NCI-H1105 (cell line): ENCODE measurements at regions not wholly inside any gene's neighbourhood (a gene's known extent, or its start where the extent isn't known, plus 50 kb on each side); places are given as distances from the start of the nearest gene placed in this dataset.
A peak's percentile ranks its signal among the peaks of the same experiment; 100 is the strongest.
"Not testable (repeated sequence)": the region's sequence is repeated elsewhere in the genome, so short reads cannot be mapped to it uniquely, and the experiment has no call there.

Experiments used
- DNase-seq: peaks from one replicate; lab custom pipeline; 2025; lab: John Stamatoyannopoulos, UW

DNA sequence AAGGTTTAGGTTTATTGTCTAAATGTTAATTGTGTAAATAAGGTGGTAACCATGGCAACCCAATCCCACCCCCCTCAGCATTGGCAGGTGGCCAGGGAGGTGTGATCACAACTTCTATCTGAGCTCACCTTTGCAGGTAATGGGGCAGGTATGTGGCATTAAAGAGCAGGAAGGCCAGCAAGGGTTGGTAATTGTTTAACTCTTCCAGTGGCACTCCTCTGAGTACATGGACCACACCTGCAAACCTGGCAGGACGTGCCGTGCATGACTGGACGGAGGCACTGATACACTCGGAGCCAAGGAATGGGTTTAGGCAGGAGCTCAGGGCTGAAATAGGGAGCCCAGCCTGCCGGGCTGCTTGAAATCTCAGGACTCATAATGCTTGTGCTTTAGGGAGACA is 107.0 kb upstream of the BMP2 start:
- DNase-seq, result no peak

DNA sequence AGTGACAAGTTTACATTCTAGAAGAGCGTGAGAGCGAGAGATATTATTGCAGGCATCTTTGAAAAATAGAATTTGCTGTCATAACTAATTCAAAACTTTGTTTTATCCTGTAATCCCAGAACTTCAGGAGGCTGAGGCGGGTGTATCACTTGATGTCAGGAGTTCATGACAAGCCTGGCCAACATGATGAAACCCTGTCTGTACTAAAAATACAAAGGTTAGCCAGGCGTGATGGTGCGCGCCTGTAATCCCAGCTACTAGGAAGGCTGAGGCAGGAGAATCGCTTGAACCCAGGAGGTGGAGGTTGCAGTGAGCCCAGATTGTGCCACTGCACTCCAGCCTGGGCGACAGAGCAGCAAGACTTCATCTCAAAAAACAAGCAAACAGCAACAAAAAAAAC is 108.6 kb upstream of the BMP2 start:
- not testable (repeated sequence) for DNase-seq

DNA sequence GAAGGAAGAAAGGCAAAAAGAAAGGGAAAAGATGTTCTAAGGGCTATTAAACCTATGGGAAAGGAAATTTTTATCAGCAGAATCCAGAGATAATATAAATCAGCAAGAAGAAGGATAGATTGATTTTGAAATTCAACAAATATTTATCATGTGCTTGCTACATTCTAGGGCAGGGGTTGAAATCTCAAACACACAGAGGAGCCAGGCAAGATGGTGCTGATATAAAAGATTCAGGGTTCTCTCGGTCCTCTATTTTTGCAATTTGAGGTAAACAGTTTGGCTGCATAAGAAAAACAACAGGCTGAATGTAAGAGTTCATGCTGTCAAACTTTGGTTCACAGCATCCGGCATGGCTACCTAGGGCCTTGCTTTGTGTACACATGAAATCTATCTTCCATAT is 109.6 kb upstream of the BMP2 start:
- no peak for DNase-seq

GRCh38 chr20:6657111-6657510 is 110.4 kb upstream of the BMP2 start:
- DNase-seq, result no peak

DNA sequence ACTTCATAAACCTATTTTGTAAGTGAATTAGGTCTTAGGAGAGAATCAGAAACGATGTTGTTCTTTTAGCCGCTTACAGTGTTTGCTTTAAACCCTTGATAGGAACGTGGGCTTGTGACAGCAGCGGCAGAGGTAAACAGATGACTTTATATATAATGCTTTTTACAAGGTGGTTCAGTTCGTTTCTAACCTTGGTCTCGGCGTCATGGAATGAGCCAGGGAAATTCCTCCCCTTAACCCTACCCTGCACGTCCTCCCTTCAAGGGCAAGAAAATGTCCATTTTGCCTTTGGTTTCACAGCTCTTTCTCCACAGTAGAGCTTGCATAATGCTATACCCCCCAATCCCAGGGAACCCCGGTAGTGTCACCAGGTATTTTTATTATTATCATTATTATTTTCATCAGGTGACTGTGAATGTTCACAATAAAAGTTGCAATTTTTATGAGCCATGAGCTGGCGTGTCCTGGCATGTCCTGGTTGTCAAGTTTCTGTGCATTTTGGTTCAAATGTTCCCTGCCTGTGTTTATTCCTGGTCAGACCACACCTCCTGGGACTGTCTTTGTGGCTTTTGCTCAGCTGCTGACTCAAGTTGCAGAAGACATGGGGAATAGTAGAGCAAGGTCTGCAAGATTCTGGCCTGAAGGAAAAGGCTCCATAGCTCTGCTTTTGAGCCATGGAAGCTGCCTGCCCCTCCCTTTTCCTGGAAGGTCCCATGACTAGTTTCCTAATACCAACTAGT is 112.8 kb upstream of the BMP2 start:
- DNase-seq, result no peak

GRCh38 chr20:6651561-6651960 is 115.9 kb upstream of the BMP2 start:
- DNase-seq, result no peak

DNA sequence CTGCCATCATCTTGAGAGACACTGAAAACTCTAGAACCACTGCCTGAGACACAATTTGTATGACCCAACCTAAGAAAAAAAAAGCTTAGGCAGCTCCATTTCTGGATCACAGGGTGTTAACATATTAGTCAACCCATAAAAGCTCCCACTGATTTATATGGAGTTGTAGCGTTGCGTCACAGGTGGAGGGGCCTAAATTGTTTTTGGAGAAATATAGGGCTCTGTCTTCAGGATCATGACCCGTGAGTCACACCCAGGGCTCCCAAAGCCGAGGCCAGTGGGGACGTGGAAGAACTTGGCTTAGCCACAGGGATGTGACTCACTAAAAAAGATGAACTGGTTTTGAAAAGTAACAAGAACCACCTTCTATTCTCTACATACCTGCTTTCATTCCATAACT is 116.5 kb upstream of the BMP2 start:
- no peak for DNase-seq

- DNase-seq, result no peak
These were observed 121.4 kb upstream of the BMP2 start for GRCh38 chr20:6646021-6646636.

DNA sequence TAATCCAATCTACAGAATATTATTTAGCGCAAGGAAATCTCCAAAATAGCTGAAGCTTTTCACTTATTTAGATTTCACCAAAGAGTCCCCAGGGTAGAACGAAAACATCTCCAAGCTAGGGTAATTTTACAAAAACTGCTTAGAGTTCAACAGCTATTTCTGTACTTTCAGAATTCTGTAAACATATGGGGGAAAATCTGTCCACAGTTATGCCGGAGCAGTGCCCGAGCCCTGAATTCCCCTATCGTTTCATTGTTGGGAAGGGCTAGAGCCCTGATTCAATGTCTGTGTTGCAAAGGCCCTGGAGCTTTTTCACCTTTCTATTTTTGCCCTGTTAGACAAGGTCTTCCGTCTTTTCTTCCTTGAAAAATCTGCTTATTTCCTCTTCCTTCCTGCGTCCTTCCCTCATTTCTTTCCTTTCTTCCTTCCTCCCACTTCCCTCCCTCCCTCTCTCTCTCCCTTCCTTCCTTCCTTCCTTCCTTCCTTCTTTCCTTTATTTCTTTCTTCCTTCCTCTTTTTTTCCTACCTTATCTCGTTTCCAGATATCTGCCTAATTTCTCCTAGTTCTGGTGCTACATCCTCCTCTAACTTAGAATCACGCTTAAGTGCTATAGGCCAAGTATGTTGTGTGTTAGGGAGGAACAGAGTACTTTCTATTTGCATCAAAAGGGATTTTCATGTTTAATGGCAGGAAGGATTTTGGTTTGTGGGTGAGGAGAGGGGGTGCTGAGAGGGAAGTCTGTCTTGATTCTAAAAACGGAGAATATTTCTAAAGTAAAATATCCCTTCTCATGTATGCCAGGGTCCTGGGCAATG is 122.5 kb upstream of the BMP2 start:
- no peak for DNase-seq

DNA sequence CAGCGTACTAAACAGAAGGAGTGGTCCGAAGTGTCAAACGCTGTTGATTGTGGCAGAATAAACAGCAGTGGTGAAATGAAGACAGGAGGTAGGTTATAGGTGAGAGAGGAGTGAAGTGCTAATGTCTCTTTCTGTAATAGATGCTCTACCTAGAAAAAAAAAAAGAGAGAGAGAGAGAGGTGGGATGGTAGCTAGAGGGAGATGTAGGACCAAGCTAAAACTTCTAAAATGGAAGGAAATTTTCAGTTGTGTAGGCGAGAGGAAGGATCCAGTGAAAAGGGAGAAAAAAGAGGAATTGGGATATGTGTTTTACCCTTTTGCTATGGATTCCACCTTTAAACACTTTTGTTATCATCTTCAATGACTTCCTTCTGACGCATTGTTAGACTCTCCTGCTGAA is 126.5 kb upstream of the BMP2 start:
- no peak for DNase-seq

DNA sequence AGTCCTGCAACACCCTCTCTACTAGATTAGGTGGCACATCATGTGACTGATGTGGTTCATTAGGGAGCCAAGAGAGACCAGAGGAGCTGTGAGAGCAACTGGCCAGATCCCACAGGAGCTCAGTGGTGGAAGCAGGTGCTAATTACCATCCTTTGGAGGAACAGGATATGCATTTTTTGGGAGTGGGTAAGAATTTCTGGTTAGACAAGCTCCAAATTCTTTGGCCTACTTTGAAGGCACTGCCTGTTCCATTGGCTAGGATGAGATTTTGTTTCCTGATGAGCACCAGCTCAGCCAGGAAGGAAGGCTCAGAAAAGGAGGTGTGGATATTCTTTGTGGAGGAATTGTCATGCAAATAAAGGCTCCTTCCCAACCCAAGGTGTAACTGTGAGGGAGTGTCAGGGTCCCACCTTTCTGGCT is 130.3 kb upstream of the BMP2 start:
- DNase-seq, result no peak

DNA sequence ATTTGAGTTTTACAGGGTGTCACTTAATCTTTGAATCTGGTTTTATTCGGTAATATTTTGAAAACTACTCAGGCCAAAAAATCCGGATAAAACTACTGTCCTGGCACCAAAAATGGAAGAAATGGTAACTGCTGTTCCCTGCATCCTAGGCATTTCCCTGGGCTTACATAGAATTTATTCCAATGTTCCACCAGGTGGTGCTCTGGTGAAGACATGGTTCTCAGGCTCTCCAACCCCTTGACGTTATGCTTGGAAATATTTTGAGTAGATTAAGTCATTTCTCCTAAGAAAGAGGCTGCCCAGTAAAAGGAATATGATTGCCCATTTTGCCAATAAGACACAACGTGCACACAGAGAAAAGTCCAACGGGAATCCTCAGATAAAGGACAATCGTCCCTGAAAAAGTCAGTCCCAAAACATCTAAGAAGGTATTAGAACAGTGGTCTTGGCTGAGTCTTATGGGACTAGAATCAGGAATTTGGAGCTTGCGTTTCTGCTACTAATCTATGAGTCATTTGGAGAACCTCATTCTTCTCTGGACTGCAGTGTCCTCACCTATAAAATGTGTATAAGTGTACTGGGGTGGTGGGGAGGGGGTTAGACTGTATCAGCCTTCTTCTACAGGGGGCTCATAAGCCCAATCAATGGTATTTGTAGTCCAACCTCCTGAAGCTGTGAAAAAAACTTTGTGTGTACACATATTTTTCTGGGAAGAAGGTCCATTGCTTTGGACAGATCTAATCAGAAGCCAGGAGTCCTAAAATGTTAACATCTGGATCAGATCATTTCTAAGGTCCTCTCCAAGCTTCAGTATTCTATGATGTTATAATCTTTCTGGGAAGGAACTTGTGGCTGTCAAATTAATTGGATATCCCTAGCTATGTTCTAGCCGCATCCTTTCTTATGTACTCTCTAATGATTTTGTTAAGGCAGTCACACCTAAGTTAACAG is 131.0 kb upstream of the BMP2 start:
- peak; percentile 11 for DNase-seq

DNA sequence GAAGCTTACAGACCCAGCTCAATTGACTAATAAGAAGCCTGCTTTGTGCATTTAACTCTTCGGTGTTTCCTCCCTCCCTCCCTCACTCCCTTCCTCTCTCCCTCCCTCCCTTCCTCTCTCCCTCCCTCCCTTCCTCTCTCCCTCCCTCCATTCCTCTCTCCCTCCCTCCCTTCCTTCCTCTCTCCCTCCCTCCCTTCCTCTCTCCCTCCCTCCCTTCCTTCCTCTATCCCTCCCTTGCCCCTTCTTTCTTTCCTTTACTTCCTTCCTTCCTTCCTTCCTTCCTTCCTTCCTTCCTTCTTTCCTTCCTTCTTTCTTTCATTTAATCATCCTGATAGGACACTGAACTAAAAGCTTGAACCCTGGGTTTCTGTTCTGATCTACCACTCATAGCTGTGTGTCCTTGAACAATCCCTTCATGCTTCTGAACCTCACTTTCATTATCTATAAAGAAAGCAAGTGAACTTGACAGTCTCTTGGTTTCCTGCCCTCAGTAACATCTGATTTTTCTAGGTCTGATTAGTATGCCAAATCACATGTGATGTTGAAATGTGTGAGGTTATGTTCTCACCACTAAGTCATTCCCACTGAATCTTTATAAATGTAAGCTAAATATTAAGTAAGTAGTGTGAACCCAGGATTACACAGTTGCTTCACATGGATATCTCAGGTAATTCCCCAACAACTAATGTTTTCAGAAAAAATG is 132.3 kb upstream of the BMP2 start:
- DNase-seq, result no peak

- DNase-seq, result no peak
These were observed 135.3 kb upstream of the BMP2 start for GRCh38 chr20:6632187-6632586.

DNA sequence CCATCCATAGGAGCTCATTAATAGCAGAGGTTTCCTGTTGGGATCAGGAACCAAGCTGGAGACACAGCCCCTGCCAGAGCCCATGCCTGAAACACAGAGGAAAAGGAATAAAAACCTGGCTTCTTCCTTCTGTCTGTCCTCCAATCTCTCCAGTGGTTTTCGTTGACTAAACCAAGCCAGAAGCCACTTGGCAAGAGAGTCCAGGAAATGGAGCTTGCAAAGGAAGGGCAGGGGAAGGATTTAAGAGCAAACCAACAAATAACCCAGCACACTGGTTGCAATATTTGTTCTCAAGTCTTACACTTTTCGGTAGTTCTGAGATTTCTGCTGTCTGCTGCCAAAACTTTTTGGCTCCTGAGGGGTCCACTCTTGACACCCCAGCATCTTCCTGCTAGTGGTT is 137.0 kb upstream of the BMP2 start:
- DNase-seq, result no peak

DNA sequence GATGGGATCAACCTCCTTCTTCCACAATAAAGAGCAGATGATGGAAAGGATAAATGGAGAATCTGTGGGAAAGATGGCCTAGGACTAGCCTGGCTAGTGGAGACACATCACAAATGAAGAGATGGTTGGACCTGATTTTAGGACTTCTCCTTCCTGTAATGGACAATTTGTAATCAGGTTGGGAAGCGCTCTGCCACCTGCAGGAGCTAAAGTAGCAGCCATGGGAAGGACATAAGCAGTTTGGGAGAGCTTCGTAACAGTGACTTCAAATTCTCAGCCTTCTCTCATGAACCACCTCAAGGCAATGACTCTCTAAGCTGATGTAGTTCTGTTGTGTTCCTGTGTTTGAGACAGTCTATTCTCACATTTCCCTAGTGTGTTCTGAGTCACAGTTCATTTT is 137.9 kb upstream of the BMP2 start:
- DNase-seq, result no peak

DNA sequence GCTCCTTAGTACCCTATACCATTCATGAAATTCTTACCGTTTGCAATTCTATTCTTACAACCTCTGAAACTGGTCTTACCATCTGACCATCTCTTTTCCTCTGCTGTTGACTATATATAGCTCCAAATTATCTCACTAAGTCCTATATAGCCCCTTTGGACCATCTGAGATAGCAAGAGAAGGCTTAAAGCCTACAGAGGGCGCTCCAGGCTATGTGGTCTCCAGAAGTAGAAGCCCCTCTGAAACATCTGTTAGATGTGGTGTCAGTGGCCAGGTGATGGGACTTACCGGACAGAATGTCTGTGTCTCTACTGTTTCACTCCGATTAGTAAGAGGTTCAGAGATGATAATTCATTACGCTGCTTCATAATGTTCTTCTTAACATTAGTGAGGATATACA is 140.7 kb upstream of the BMP2 start:
- DNase-seq, result no peak

- DNase-seq, result no peak
These were observed 143.5 kb upstream of the BMP2 start for GRCh38 chr20:6623989-6624388.

DNA sequence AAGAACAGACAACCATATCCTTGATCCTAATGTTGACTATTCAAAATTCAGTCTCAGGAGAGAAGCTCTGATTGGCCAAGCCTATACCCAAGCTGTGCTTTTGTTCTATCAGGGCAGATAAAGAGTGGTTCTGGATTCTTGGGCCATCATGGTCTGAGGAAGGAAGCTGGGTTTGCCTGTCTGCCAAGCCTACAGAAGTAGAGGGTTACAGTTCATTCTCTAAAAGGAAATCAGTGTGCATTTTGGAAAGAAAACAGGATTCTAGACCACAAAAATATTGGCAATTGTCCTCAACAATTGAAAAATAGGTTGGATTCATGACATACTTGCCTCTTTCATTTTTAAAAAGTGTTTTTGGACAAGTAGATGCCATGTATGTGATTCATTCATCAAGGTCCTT is 145.4 kb upstream of the BMP2 start:
- no peak for DNase-seq

DNA sequence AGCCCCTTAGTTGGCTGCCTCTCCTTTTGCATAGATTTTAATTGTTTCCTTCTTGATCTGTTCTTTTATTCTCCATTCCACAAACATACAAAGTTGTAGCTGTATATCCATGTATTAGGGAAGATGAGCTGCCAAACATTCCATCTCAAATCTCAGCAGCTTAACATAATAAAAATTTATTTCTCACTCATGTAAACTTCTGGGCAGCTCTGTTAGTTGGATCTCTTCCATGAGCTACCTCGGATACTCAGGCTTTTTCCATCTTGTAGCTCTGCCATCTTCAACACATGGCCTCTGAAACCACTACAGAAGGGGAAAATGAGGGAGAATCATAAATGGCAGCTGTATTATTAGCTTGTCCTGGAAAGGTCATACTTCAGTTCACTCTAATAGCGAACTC is 149.4 kb upstream of the BMP2 start:
- DNase-seq, result no peak

GRCh38 chr20:6616421-6616820 is 151.1 kb upstream of the BMP2 start:
- DNase-seq, result no peak
